ENCODE measurements at regions not wholly inside any gene's neighbourhood (a gene's known extent, or its start where the extent isn't known, plus 50 kb on each side); places are given as distances from the start of the nearest gene placed in this dataset.

GRCh38 chr2:150729495-150729955 is 242.1 kb upstream of the RND3 start:
- Histone ChIP-seq H3K27me3 (ENCODE audit: control insufficient read depth in 1 of 2, insufficient read depth in 2 of 2, low read length in 2 of 2) (no peaks in the 10 kb centered on the region), H3K27ac (ENCODE audit: low read depth in 1 of 2, low read length in 2 of 2) (no peak overlapping the region), H3K4me1 (ENCODE audit: insufficient read depth, low read length) (no peaks in the 10 kb centered on the region), H3K9me3 (ENCODE audit: control insufficient read depth in 1 of 2, insufficient read depth in 1 of 2, low read length in 2 of 2) (no peaks in the 10 kb centered on the region), H3K4me3 (ENCODE audit: low read length) (no peak overlapping the region), H3K36me3 (ENCODE audit: insufficient read depth, low read length) (no peaks in the 10 kb centered on the region)
- no peak overlapping the region for H3K4me3 Mint-ChIP-seq
- DNase-seq (no peak), ATAC-seq (ENCODE audit: poor library complexity) (no peak)
- ChIA-PET CTCF (no interaction called here), POLR2A (no interaction called here)
- no peaks in the 10 kb centered on the region for H3K36me3 Mint-ChIP-seq (ENCODE audit: low read depth)
- H3K27ac Mint-ChIP-seq: no peak overlapping the region
- no peaks in the 10 kb centered on the region for H3K27me3 Mint-ChIP-seq
- H3K4me1 Mint-ChIP-seq (ENCODE audit: low read depth): no peaks in the 10 kb centered on the region
- no peaks in the 10 kb centered on the region for H3K9me3 Mint-ChIP-seq
- intact Hi-C loops (cut with DNase I, micrococcal nuclease): no loop called here
- no peak for TF ChIP-seq CTCF (IDR thresholded peaks at IDR 0.05)

- H3K4me3 ChIP-seq (ENCODE audit: low read length): no peak overlapping the region
- no peak for TF ChIP-seq CTCF (IDR thresholded peaks at IDR 0.05)
- no peaks in the 10 kb centered on the region for H3K9me3 ChIP-seq (ENCODE audit: control insufficient read depth in 1 of 2, insufficient read depth in 1 of 2, low read length in 2 of 2)
- H3K27me3 Mint-ChIP-seq: no peaks in the 10 kb centered on the region
- H3K27ac Mint-ChIP-seq: no peak overlapping the region
- DNase-seq (no peak), ATAC-seq (ENCODE audit: poor library complexity) (no peak)
- CTCF ChIA-PET: no interaction called here
- H3K4me3 Mint-ChIP-seq: no peak overlapping the region
- no peaks in the 10 kb centered on the region for H3K4me1 Mint-ChIP-seq (ENCODE audit: low read depth)
- intact Hi-C loops (cut with DNase I, micrococcal nuclease): no loop called here
- no peaks in the 10 kb centered on the region for H3K36me3 Mint-ChIP-seq (ENCODE audit: low read depth)
- POLR2A ChIA-PET: no interaction called here
- no peaks in the 10 kb centered on the region for H3K4me1 ChIP-seq (ENCODE audit: insufficient read depth, low read length)
- no peak overlapping the region for H3K27ac ChIP-seq (ENCODE audit: low read depth in 1 of 2, low read length in 2 of 2)
- H3K27me3 ChIP-seq (ENCODE audit: control insufficient read depth in 1 of 2, insufficient read depth in 2 of 2, low read length in 2 of 2): no peaks in the 10 kb centered on the region
- H3K9me3 Mint-ChIP-seq: no peaks in the 10 kb centered on the region
- H3K36me3 ChIP-seq (ENCODE audit: insufficient read depth, low read length): no peaks in the 10 kb centered on the region
Measured at GRCh38 chr2:150718280-150718679, 230.8 kb upstream of the RND3 start.

- H3K36me3 ChIP-seq (ENCODE audit: insufficient read depth, low read length): no peaks in the 10 kb centered on the region
Measured at GRCh38 chr2:150716186-150716585, 228.7 kb upstream of the RND3 start.

More at GRCh38 chr2:150716186-150716585, 228.7 kb upstream of the RND3 start:
- CTCF ChIA-PET: no interaction called here
- Mint-ChIP-seq H3K27me3 (no peaks in the 10 kb centered on the region), H3K36me3 (ENCODE audit: low read depth) (no peaks in the 10 kb centered on the region), H3K4me3 (no peak overlapping the region), H3K27ac (no peak overlapping the region), H3K4me1 (ENCODE audit: low read depth) (no peaks in the 10 kb centered on the region), H3K9me3 (no peaks in the 10 kb centered on the region)
- DNase-seq (no peak), ATAC-seq (ENCODE audit: poor library complexity) (no peak)
- H3K4me3 ChIP-seq (ENCODE audit: low read length): no peak overlapping the region
- H3K27ac ChIP-seq (ENCODE audit: low read depth in 1 of 2, low read length in 2 of 2): no peak overlapping the region
- no peaks in the 10 kb centered on the region for H3K9me3 ChIP-seq (ENCODE audit: control insufficient read depth in 1 of 2, insufficient read depth in 1 of 2, low read length in 2 of 2)
- intact Hi-C loops (cut with DNase I, micrococcal nuclease): no loop called here
- POLR2A ChIA-PET: no interaction called here
- H3K27me3 ChIP-seq (ENCODE audit: control insufficient read depth in 1 of 2, insufficient read depth in 2 of 2, low read length in 2 of 2): no peaks in the 10 kb centered on the region
- no peak for TF ChIP-seq CTCF (IDR thresholded peaks at IDR 0.05)
- no peaks in the 10 kb centered on the region for H3K4me1 ChIP-seq (ENCODE audit: insufficient read depth, low read length)

Data from CD4-positive, alpha-beta T cell (primary cell).